HepG2 (cell line): ENCODE measurements at regions not wholly inside any gene's neighbourhood (a gene's known extent, or its start where the extent isn't known, plus 50 kb on each side); places are given as distances from the start of the nearest gene placed in this dataset.

Experiments
- CREB1 ChIP-seq, 2 experiments: fragments of 450-650 bp in 1 of 2; IDR thresholded peaks; 2 replicates each; pipeline ENCODE4 v1.6.1; 2016 to 2017; ENCODE audit warnings: control low read depth in 1 of 2, mild to moderate bottlenecking in 1 of 2, missing compliant biosample characterization in 1 of 2, missing genetic modification characterization in 1 of 2
- DNMT1 ChIP-seq: sonication (generic); formaldehyde crosslinking; IDR thresholded peaks from 2 replicates; pipeline ENCODE4 v1.5.1; 2020; ENCODE audit warnings: mild to moderate bottlenecking, missing genetic modification reagents
- FOSL2 ChIP-seq: sonication (generic); formaldehyde crosslinking; IDR thresholded peaks from 2 replicates; pipeline ENCODE4 v1.4.0; 2020; ENCODE audit warnings: missing genetic modification reagents
- KAT2B ChIP-seq: fragments of 150-350 bp; IDR thresholded peaks from 2 replicates; pipeline ENCODE4 v1.6.1; 2014; ENCODE audit warnings: low read depth, low read length, borderline replicate concordance
- LCORL ChIP-seq, 2 experiments: fragments of 450-650 bp in 1 of 2; sonication (generic) in 1 of 2; formaldehyde crosslinking in 1 of 2; IDR thresholded peaks; 2 replicates each; pipeline versions ENCODE4 v1.5.0 to v1.6.1; 2017 to 2020; ENCODE audit warnings: antibody characterized with exemption in 1 of 2, missing genetic modification reagents in 1 of 2
- NCOA2 ChIP-seq: sonication (generic); formaldehyde crosslinking; IDR thresholded peaks from 2 replicates; pipeline ENCODE4 v1.8.0; 2022; ENCODE audit warnings: inconsistent platforms
- NFIB ChIP-seq: sonication (generic); formaldehyde crosslinking; IDR thresholded peaks from 2 replicates; pipeline ENCODE4 v1.9.0; 2021; ENCODE audit warnings: missing genetic modification reagents, mild to moderate bottlenecking, borderline replicate concordance
- PCBP1 ChIP-seq: fragments of 200-400 bp; formaldehyde crosslinking; IDR thresholded peaks from 2 replicates; pipeline ENCODE4 v1.6.1; 2017; ENCODE audit warnings: mild to moderate bottlenecking, low read depth, low read length, borderline replicate concordance
- PRPF4 ChIP-seq: fragments of 200-400 bp; formaldehyde crosslinking; IDR thresholded peaks from 2 replicates; pipeline ENCODE4 v1.6.1; 2016; ENCODE audit warnings: low read length, low read depth; ENCODE audit not compliant: poor library complexity, severe bottlenecking
- RXRB ChIP-seq: IDR thresholded peaks from 2 replicates; pipeline ENCODE4 v1.6.1; 2016; ENCODE audit warnings: borderline replicate concordance, missing genetic modification reagents, missing compliant biosample characterization
- SALL2 ChIP-seq: sonication (generic); formaldehyde crosslinking; IDR thresholded peaks from 2 replicates; pipeline ENCODE4 v1.8.1; 2023; ENCODE audit warnings: mild to moderate bottlenecking, missing genetic modification reagents, inconsistent platforms
- SMAD3 ChIP-seq: sonication (generic); formaldehyde crosslinking; IDR thresholded peaks from 2 replicates; pipeline ENCODE4 v1.4.0; 2020; ENCODE audit warnings: missing genetic modification reagents
- THYN1 ChIP-seq: sonication (generic); formaldehyde crosslinking; IDR thresholded peaks from 2 replicates; pipeline ENCODE4 v1.8.1; 2023; ENCODE audit warnings: low read depth, mild to moderate bottlenecking, moderate library complexity, missing genetic modification reagents, borderline replicate concordance
- ZFP41 ChIP-seq: sonication (generic); formaldehyde crosslinking; IDR thresholded peaks from 2 replicates; pipeline ENCODE4 v1.4.0; 2020; ENCODE audit warnings: mild to moderate bottlenecking, missing genetic modification reagents, borderline replicate concordance
- ZKSCAN8 ChIP-seq: IDR thresholded peaks from 2 replicates; pipeline ENCODE4 v1.6.1; 2016; ENCODE audit warnings: borderline replicate concordance, missing genetic modification reagents, missing compliant biosample characterization
- ZNF232 ChIP-seq: sonication (generic); formaldehyde crosslinking; IDR thresholded peaks from 2 replicates; pipeline ENCODE4 v1.4.0; 2020; ENCODE audit warnings: missing genetic modification reagents, borderline replicate concordance
- ZNF24 ChIP-seq: fragments of 450-650 bp; IDR thresholded peaks from 2 replicates; pipeline ENCODE4 v1.6.1; 2017; ENCODE audit warnings: antibody characterized with exemption, mild to moderate bottlenecking
- ZNF292 ChIP-seq: sonication (generic); formaldehyde crosslinking; IDR thresholded peaks from 2 replicates; pipeline ENCODE4 v1.8.1; 2022; ENCODE audit warnings: mild to moderate bottlenecking, low read depth, missing genetic modification reagents, borderline replicate concordance
- ZNF367 ChIP-seq: sonication (generic); formaldehyde crosslinking; IDR thresholded peaks from 2 replicates; pipeline ENCODE4 v1.4.0; 2020; ENCODE audit warnings: missing genetic modification reagents, borderline replicate concordance
- ZNF724P ChIP-seq: sonication (generic); formaldehyde crosslinking; IDR thresholded peaks from 2 replicates; pipeline ENCODE4 v1.8.0; 2022; ENCODE audit warnings: missing genetic modification reagents, borderline replicate concordance
- TF ChIP-seq, protein P1 (sequence below): sonication (generic); formaldehyde crosslinking; IDR thresholded peaks from 2 replicates; pipeline ENCODE4 v1.4.0; 2020; ENCODE audit warnings: low read depth, mild to moderate bottlenecking, missing genetic modification reagents
- TF ChIP-seq, protein P2 (sequence below): sonication (generic); formaldehyde crosslinking; IDR thresholded peaks from 2 replicates; pipeline ENCODE4 v1.8.0; 2023; ENCODE audit warnings: mild to moderate bottlenecking, missing genetic modification reagents
- TF ChIP-seq, protein P3 (sequence below): sonication (generic); formaldehyde crosslinking; IDR thresholded peaks from 2 replicates; pipeline ENCODE4 v1.5.1; 2020; ENCODE audit warnings: mild to moderate bottlenecking, moderate library complexity, missing genetic modification reagents
- TF ChIP-seq, protein P4 (sequence below): sonication (generic); formaldehyde crosslinking; IDR thresholded peaks from 2 replicates; pipeline ENCODE4 v1.4.0; 2020; ENCODE audit warnings: mild to moderate bottlenecking, low read depth, missing genetic modification reagents
- TF ChIP-seq, protein P5 (sequence below): IDR thresholded peaks from 2 replicates; pipeline ENCODE4 v1.6.1; 2016; ENCODE audit warnings: control low read depth

DNA sequence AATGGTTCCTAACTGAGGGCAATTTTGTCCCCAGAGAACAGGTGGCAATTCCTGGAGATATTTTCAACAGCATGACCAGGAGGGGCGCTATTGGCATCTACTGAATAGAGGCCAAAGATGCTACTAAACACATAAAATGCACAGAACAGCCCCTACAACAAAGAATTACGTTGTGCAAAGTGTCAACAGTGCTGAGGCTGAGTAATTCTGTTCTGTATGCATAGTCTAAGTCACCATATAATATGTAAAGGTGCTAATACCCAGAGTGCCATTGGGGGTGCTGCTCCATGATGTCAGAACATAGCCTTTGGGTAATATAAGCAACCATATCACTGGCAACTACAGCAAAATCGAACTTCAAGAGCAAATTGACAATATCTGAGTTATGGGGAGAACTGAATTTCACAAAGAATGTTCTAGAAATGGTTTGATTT, 213.3 kb upstream of the PHYHIPL start (continued):
- no peak for TF ChIP-seq NFIB (CRISPR knock-in tag)
- TF ChIP-seq CREB1 (IDR thresholded peaks at IDR 0.05), result no peak
- TF ChIP-seq CREB1 (CRISPR knock-in tag; IDR thresholded peaks at IDR 0.05), result no peak
- TF ChIP-seq ZKSCAN8, result no peak
- TF ChIP-seq, protein P1, sequence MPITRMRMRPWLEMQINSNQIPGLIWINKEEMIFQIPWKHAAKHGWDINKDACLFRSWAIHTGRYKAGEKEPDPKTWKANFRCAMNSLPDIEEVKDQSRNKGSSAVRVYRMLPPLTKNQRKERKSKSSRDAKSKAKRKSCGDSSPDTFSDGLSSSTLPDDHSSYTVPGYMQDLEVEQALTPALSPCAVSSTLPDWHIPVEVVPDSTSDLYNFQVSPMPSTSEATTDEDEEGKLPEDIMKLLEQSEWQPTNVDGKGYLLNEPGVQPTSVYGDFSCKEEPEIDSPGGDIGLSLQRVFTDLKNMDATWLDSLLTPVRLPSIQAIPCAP (CRISPR knock-in tag), result no peak
- TF ChIP-seq ZFP41 (CRISPR knock-in tag), result no peak
- TF ChIP-seq ZNF367 (CRISPR knock-in tag), result no peak
- TF ChIP-seq NCOA2 (CRISPR knock-in tag), result no peak
- TF ChIP-seq ZNF724P (CRISPR knock-in tag), result no peak
- peak; percentile 12; the same call in 1 of the 2 replicates for TF ChIP-seq RXRB (CRISPR knock-in tag)
- TF ChIP-seq ZNF292, result no peak
- TF ChIP-seq ZNF24, result no peak
- TF ChIP-seq, protein P2, sequence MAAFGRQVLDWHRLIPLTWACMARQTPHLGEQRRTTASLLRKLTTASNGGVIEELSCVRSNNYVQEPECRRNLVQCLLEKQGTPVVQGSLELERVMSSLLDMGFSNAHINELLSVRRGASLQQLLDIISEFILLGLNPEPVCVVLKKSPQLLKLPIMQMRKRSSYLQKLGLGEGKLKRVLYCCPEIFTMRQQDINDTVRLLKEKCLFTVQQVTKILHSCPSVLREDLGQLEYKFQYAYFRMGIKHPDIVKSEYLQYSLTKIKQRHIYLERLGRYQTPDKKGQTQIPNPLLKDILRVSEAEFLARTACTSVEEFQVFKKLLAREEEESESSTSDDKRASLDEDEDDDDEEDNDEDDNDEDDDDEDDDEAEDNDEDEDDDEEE (CRISPR knock-in tag), result no peak
- TF ChIP-seq THYN1 (CRISPR knock-in tag), result no peak
- no peak for TF ChIP-seq PRPF4
- TF ChIP-seq, protein P3, sequence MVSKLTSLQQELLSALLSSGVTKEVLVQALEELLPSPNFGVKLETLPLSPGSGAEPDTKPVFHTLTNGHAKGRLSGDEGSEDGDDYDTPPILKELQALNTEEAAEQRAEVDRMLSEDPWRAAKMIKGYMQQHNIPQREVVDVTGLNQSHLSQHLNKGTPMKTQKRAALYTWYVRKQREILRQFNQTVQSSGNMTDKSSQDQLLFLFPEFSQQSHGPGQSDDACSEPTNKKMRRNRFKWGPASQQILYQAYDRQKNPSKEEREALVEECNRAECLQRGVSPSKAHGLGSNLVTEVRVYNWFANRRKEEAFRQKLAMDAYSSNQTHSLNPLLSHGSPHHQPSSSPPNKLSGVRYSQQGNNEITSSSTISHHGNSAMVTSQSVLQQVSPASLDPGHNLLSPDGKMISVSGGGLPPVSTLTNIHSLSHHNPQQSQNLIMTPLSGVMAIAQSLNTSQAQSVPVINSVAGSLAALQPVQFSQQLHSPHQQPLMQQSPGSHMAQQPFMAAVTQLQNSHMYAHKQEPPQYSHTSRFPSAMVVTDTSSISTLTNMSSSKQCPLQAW (CRISPR knock-in tag), result no peak
- TF ChIP-seq SALL2 (CRISPR knock-in tag), result no peak
- TF ChIP-seq FOSL2 (CRISPR knock-in tag), result peak; percentile 47; the same call in 1 of the 2 replicates
- no peak for TF ChIP-seq PCBP1
- TF ChIP-seq, protein P4, sequence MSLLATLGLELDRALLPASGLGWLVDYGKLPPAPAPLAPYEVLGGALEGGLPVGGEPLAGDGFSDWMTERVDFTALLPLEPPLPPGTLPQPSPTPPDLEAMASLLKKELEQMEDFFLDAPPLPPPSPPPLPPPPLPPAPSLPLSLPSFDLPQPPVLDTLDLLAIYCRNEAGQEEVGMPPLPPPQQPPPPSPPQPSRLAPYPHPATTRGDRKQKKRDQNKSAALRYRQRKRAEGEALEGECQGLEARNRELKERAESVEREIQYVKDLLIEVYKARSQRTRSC, result no peak
- TF ChIP-seq, protein P5, sequence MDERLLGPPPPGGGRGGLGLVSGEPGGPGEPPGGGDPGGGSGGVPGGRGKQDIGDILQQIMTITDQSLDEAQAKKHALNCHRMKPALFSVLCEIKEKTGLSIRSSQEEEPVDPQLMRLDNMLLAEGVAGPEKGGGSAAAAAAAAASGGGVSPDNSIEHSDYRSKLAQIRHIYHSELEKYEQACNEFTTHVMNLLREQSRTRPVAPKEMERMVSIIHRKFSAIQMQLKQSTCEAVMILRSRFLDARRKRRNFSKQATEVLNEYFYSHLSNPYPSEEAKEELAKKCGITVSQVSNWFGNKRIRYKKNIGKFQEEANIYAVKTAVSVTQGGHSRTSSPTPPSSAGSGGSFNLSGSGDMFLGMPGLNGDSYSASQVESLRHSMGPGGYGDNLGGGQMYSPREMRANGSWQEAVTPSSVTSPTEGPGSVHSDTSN, result no peak
- no peak for TF ChIP-seq DNMT1 (CRISPR knock-in tag)
- no peak for TF ChIP-seq KAT2B
- 0 out of 2 replicates have a peak, but pooled peaks have one; percentile 32 for TF ChIP-seq SMAD3 (CRISPR knock-in tag)
- no peak for TF ChIP-seq ZNF232 (CRISPR knock-in tag)
- no peak for TF ChIP-seq LCORL (IDR thresholded peaks at IDR 0.05)
- no peak for TF ChIP-seq LCORL (CRISPR knock-in tag; IDR thresholded peaks at IDR 0.05)
